Endothelial cell of umbilical vein (primary cell): ENCODE measurements at regions not wholly inside any gene's neighbourhood (a gene's known extent, or its start where the extent isn't known, plus 50 kb on each side); places are given as distances from the start of the nearest gene placed in this dataset.

Experiments
- BruUV-seq: library from RNA; stranded (reverse); fragments of 400-500 nt; replicated peaks from 2 replicates; lab custom pipeline; 2021; lab: Mats Ljungman, UMichigan
- CTCF ChIA-PET: fragments of 300-600, 350-600 bp; sonication (Branson Sonifier 250); formaldehyde crosslinking; loops from one replicate; lab custom pipeline; 2021; ENCODE audit warnings: antibody characterized with exemption, inconsistent platforms; lab: Charles Lee
- POLR2A ChIA-PET: fragments of 300-600, 350-600 bp; sonication (Branson Sonifier 250); formaldehyde crosslinking; loops from one replicate; lab custom pipeline; 2021; ENCODE audit warnings: antibody characterized with exemption, inconsistent platforms; lab: Charles Lee
- DNase-seq: peaks from one replicate; pipeline ENCODE4 v3.0.0-alpha.2; 2011; ENCODE audit warnings: low read depth, low spot score
- FAIRE-seq: peaks from 2 replicates; lab custom pipeline; 2011; peaks lifted over from hg19 to GRCh38; lab: Jason Lieb, UNC
- H2AFZ ChIP-seq: 2 replicates; pipeline ENCODE4 v1.6.0; 2012; ENCODE audit warnings: low read depth, low read length, control low read depth, inconsistent platforms
- H3K27ac ChIP-seq: 2 replicates; pipeline ENCODE4 v1.5.1; 2011; ENCODE audit warnings: low read depth, mild to moderate bottlenecking, control low read depth, low read length, moderate library complexity; ENCODE audit not compliant: insufficient read depth
- H3K27me3 ChIP-seq, 2 experiments: 2 replicates each; pipeline versions ENCODE4 v1.6.0 to v1.6.1; 2011; ENCODE audit warnings: low read length in 2 of 2, mixed read lengths in 1 of 2; ENCODE audit not compliant: control insufficient read depth in 2 of 2, insufficient read depth in 2 of 2
- H3K36me3 ChIP-seq, 2 experiments: 2 replicates in 1 of 2; 3 replicates in 1 of 2; pipeline ENCODE4 v1.5.1; 2011; ENCODE audit warnings: low read length in 2 of 2, mild to moderate bottlenecking in 1 of 2, moderate library complexity in 1 of 2; ENCODE audit not compliant: control insufficient read depth in 2 of 2, insufficient read depth in 2 of 2; ENCODE audit errors: extremely low read depth in 1 of 2
- H3K4me1 ChIP-seq: 3 replicates; pipeline ENCODE4 v1.5.1; 2011; ENCODE audit warnings: mild to moderate bottlenecking, low read length; ENCODE audit not compliant: control insufficient read depth, insufficient read depth; ENCODE audit errors: extremely low read depth
- H3K4me2 ChIP-seq: 2 replicates; pipeline ENCODE4 v1.6.1; 2011; ENCODE audit warnings: low read length, control low read depth, mixed read lengths; ENCODE audit not compliant: insufficient read depth
- H3K4me3 ChIP-seq, 3 experiments: fragments of 200-600 bp in 1 of 3; sonication (generic), shearing (Covaris generic) in 1 of 3; replicated peaks in 1 of 3; 2 replicates each; pipeline ENCODE4 v1.5.1; 2011 to 2016; ENCODE audit warnings: control low read depth in 3 of 3, low read length in 3 of 3, mild to moderate bottlenecking in 2 of 3, inconsistent platforms in 1 of 3, low read depth in 1 of 3, moderate library complexity in 1 of 3; ENCODE audit not compliant: insufficient read depth in 1 of 3
- H3K79me2 ChIP-seq: 2 replicates; pipeline ENCODE4 v1.6.0; 2012; ENCODE audit warnings: low read length, inconsistent platforms; ENCODE audit not compliant: control insufficient read depth, insufficient read depth
- H3K9ac ChIP-seq: replicated peaks from 2 replicates; pipeline ENCODE3; 2011; ENCODE audit warnings: low read length, control low read depth; ENCODE audit not compliant: insufficient read depth; ENCODE audit errors: extremely low read depth
- H3K9me1 ChIP-seq: replicated peaks from 3 replicates; pipeline ENCODE4 v1.6.0; 2011; ENCODE audit warnings: mild to moderate bottlenecking, low read length; ENCODE audit not compliant: control insufficient read depth, insufficient read depth; ENCODE audit errors: extremely low read depth
- H3K9me3 ChIP-seq: replicated peaks from 2 replicates; pipeline ENCODE4 v1.5.1; 2012; ENCODE audit warnings: low read length, inconsistent platforms; ENCODE audit not compliant: control insufficient read depth, insufficient read depth
- H4K20me1 ChIP-seq: replicated peaks from 2 replicates; pipeline ENCODE3; 2011; ENCODE audit warnings: mild to moderate bottlenecking, low read length; ENCODE audit not compliant: control insufficient read depth, insufficient read depth; ENCODE audit errors: extremely low read depth
- CTCF ChIP-seq, 2 donors: IDR thresholded peaks; 1 replicate in 1 of 2; 2 replicates in 1 of 2; pipeline ENCODE4 v1.5.1; 2011; ENCODE audit warnings: low read length in 2 of 2, mild to moderate bottlenecking in 2 of 2, moderate library complexity in 2 of 2, control low read depth in 1 of 2, inconsistent platforms in 1 of 2, low read depth in 1 of 2; ENCODE audit not compliant: insufficient read depth in 1 of 2; ENCODE audit errors: extremely low read depth in 1 of 2
- EZH2 ChIP-seq: IDR thresholded peaks from 2 replicates; pipeline ENCODE4 v1.6.1; 2012; ENCODE audit warnings: borderline replicate concordance, low read depth, mild to moderate bottlenecking, moderate library complexity, low read length, inconsistent platforms; ENCODE audit not compliant: severe bottlenecking
- FOS ChIP-seq: IDR thresholded peaks from 2 replicates; pipeline ENCODE4 v1.6.1; 2011; ENCODE audit warnings: mild to moderate bottlenecking, low read length, moderate library complexity, borderline replicate concordance; ENCODE audit not compliant: insufficient read depth
- GATA2 ChIP-seq: IDR thresholded peaks from 2 replicates; pipeline ENCODE4 v1.7.0; 2011; ENCODE audit warnings: low read depth, mild to moderate bottlenecking, moderate library complexity, mixed read lengths, low read length; ENCODE audit not compliant: insufficient read length, insufficient read depth
- JUN ChIP-seq: IDR thresholded peaks from 2 replicates; pipeline ENCODE4 v1.6.1; 2011; ENCODE audit warnings: borderline replicate concordance, low read depth; ENCODE audit not compliant: insufficient read length, insufficient read depth
- MAX ChIP-seq: IDR thresholded peaks from 2 replicates; pipeline ENCODE4 v1.6.1; 2011; ENCODE audit not compliant: insufficient read depth, insufficient read length
- MYC ChIP-seq: IDR thresholded peaks from one replicate; pipeline ENCODE4 v1.6.1; 2011; ENCODE audit warnings: mild to moderate bottlenecking, low read depth, low read length
- POLR2A ChIP-seq: IDR thresholded peaks from 2 replicates; pipeline ENCODE4 v1.6.1; 2012; ENCODE audit warnings: low read depth, mild to moderate bottlenecking, control low read depth, low read length
- POLR2AphosphoS5 ChIP-seq: IDR thresholded peaks from 2 replicates; pipeline ENCODE4 v1.6.1; 2012; ENCODE audit warnings: low read depth, mild to moderate bottlenecking, control low read depth, low read length, moderate library complexity; ENCODE audit not compliant: insufficient read depth
- dilution Hi-C: fragments of 300-500 bp; cut with MboI; formaldehyde crosslinking; loops from one replicate; pipeline ENCODE4 v1.15.0; 2019; ENCODE audit warnings: low sequenced_read_pairs; ENCODE audit not compliant: extremely low pct_ligation_motif_present
- intact Hi-C: fragments of 100-400 bp; cut with micrococcal nuclease; formaldehyde crosslinking; loops from one replicate; pipeline ENCODE4 v1.10.0; 2022

GRCh38 chr12:124639122-124639806 lies 71.9 kb upstream of the NCOR2 start:
- H3K9me1 ChIP-seq, result no peaks in the 10 kb centered on the region
- H3K4me3 ChIP-seq, result no peak overlapping the region
- BruUV-seq, result no TSS peak
- H3K36me3 ChIP-seq, result no peaks in the 10 kb centered on the region
- TF ChIP-seq FOS (no peak), MAX (no peak), MYC (no peak), POLR2AphosphoS5 (no peak), JUN (no peak), POLR2A (no peak), CTCF (IDR thresholded peaks at IDR 0.05; ENCODE audit: extremely low read depth in 1 of 2, insufficient read depth in 1 of 2, low read depth in 1 of 2, low read length in 2 of 2) (no peak), GATA2 (no peak), EZH2 (no peak)
- DNase-seq (no peak), FAIRE-seq (no peak)
- no peaks in the 10 kb centered on the region for H3K79me2 ChIP-seq
- no peak overlapping the region for H3K9ac ChIP-seq
- H3K9me3 ChIP-seq, result no peaks in the 10 kb centered on the region
- intact Hi-C loops (no loop called here), dilution Hi-C loops (no loop called here)
- H4K20me1 ChIP-seq, result no peaks in the 10 kb centered on the region
- H2AFZ ChIP-seq, result no peak overlapping the region
- H3K27ac ChIP-seq, result no peak overlapping the region
- H3K27me3 ChIP-seq, result no peaks in the 10 kb centered on the region
- CTCF ChIA-PET, result interaction anchor here (1.1 to 2.6 kb wide), 3 partner anchors 12 to 16 kb away, joined by 3 to 10 read pairs (median 4); no protein-coding TSS in a partner anchor
- POLR2A ChIA-PET, result interaction anchor here (1.3 kb wide), 1 partner anchor 16 kb away, joined by 3 read pairs; no protein-coding TSS in a partner anchor
- H3K4me2 ChIP-seq, result no peak overlapping the region
- peaks cover 4% of the 10 kb centered on the region for H3K4me1 ChIP-seq
